ENCODE measurements at regions not wholly inside any gene's neighbourhood (a gene's known extent, or its start where the extent isn't known, plus 50 kb on each side); places are given as distances from the start of the nearest gene placed in this dataset.

- TF ChIP-seq USF2 (IDR thresholded peaks at IDR 0.05; ENCODE audit: low read length) = no peak
- TF ChIP-seq ZNF274 (IDR thresholded peaks at IDR 0.05; ENCODE audit: borderline replicate concordance, extremely low read depth, low read length) = no peak
- no peak for TF ChIP-seq CTCF (IDR thresholded peaks at IDR 0.05; ENCODE audit: control extremely low read depth in 1 of 3, insufficient read depth in 1 of 3, low read depth in 1 of 3, low read length in 3 of 3)
- no peak for TF ChIP-seq EZH2 (IDR thresholded peaks at IDR 0.05; ENCODE audit: low read depth, low read length, severe bottlenecking)
- no peak for TF ChIP-seq TAF1 (IDR thresholded peaks at IDR 0.05; ENCODE audit: low read depth, low read length)
- no peak for TF ChIP-seq POLR2A (IDR thresholded peaks at IDR 0.05; ENCODE audit: control extremely low read depth in 1 of 2, low read depth in 2 of 2, low read length in 2 of 2)
- no peak for TF ChIP-seq PHF8 (conservative IDR thresholded peaks at IDR 0.05; ENCODE audit: low read depth, low read length)
- TF ChIP-seq CBX5 (IDR thresholded peaks at IDR 0.05; ENCODE audit: low read depth, low read length) = no peak
Observed at GRCh38 chr11:81700076-81700475, 1033.6 kb downstream of the FAM181B start.

Measured in H1 (cell line).